HCT116 (cell line): ENCODE measurements at regions not wholly inside any gene's neighbourhood (a gene's known extent, or its start where the extent isn't known, plus 50 kb on each side); places are given as distances from the start of the nearest gene placed in this dataset.

Source experiments
- ATAC-seq: fragments of 200-7000 bp; cut with Tn5 transposase; 2 replicates; pipeline ENCODE4 v1.9.1; 2020; ENCODE audit warnings: mild to moderate bottlenecking, moderate library complexity
- BruUV-seq: library from RNA; stranded (reverse); fragments of 400-500 nt; replicated peaks from 2 replicates; lab custom pipeline; 2021; lab: Mats Ljungman, UMichigan
- CTCF ChIA-PET: fragments of 300-600 bp; sonication (Branson Sonifier 250); formaldehyde crosslinking; loops from one replicate; lab custom pipeline; 2021; ENCODE audit warnings: antibody characterized with exemption; lab: Charles Lee
- POLR2A ChIA-PET: fragments of 300-600, 350-600 bp; sonication (Branson Sonifier 250); formaldehyde crosslinking; loops from one replicate; lab custom pipeline; 2021; ENCODE audit warnings: antibody characterized with exemption; lab: Charles Lee
- RAD21 ChIA-PET, 2 experiments: fragments of 300-600 bp; sonication (Branson Sonifier 250); formaldehyde crosslinking; loops; one replicate each; lab custom pipeline; 2023; ENCODE audit warnings: low total read pairs in 2 of 2; ENCODE audit not compliant: uncharacterized antibody in 2 of 2, unreplicated experiment in 2 of 2, low non-redundant PET in 1 of 2; lab: Charles Lee
- DNase-seq: peaks from one replicate; pipeline ENCODE4 v3.0.0-alpha.2; 2010; ENCODE audit warnings: low read depth, low spot score
- H2AFZ ChIP-seq: fragments of 200-600 bp; shearing (Covaris generic), sonication (generic); 2 replicates; pipeline ENCODE4 v1.6.1; 2017; ENCODE audit warnings: low read depth, mixed run types, mixed read lengths, antibody characterized with exemption, low read length; ENCODE audit not compliant: poor library complexity, severe bottlenecking
- H3K27ac ChIP-seq: 2 replicates; pipeline ENCODE4 v1.5.1; 2012; ENCODE audit warnings: low read depth, low read length
- H3K27me3 ChIP-seq: fragments of 200-600 bp; sonication (generic); 2 replicates; pipeline ENCODE4 v1.6.1; 2016; ENCODE audit warnings: mixed run types, low read length, mixed read lengths; ENCODE audit not compliant: insufficient read depth
- H3K36me3 ChIP-seq, 2 experiments: fragments of 200-500 bp in 1 of 2; fragments of 200-600 bp in 1 of 2; sonication (Bioruptor generic) in 1 of 2; sonication (generic) in 1 of 2; 2 replicates each; pipeline versions ENCODE4 v1.5.1 to v1.6.1; 2014 to 2016; ENCODE audit warnings: low read length in 2 of 2, inconsistent platforms in 1 of 2, mixed read lengths in 1 of 2, mixed run types in 1 of 2; ENCODE audit not compliant: insufficient read depth in 2 of 2, control insufficient read depth in 1 of 2
- H3K4me1 ChIP-seq, 2 experiments: fragments of 200-600 bp in 1 of 2; sonication (generic) in 1 of 2; 2 replicates each; pipeline versions ENCODE4 v1.5.1 to v1.6.1; 2012 to 2017; ENCODE audit warnings: low read length in 2 of 2, inconsistent platforms in 1 of 2, mild to moderate bottlenecking in 1 of 2, mixed read lengths in 1 of 2, mixed run types in 1 of 2, moderate library complexity in 1 of 2; ENCODE audit not compliant: insufficient read depth in 2 of 2, control insufficient read depth in 1 of 2
- H3K4me2 ChIP-seq: fragments of 200-600 bp; sonication (generic); 2 replicates; pipeline ENCODE4 v1.6.1; 2017; ENCODE audit warnings: mixed run types, low read length, mixed read lengths
- H3K4me3 ChIP-seq, 2 experiments: fragments of 200-600 bp in 1 of 2; sonication (generic) in 1 of 2; replicated peaks in 1 of 2; 2 replicates each; pipeline ENCODE4 v1.5.1; 2011 to 2016; ENCODE audit warnings: low read length in 2 of 2, control low read depth in 1 of 2, low read depth in 1 of 2, mild to moderate bottlenecking in 1 of 2, mixed read lengths in 1 of 2, mixed run types in 1 of 2
- H3K79me2 ChIP-seq: fragments of 200-600 bp; sonication (generic); 2 replicates; pipeline ENCODE4 v1.6.1; 2017; ENCODE audit warnings: mild to moderate bottlenecking, mixed run types, low read length, moderate library complexity, mixed read lengths; ENCODE audit not compliant: insufficient read depth
- H3K9ac ChIP-seq: fragments of 200-600 bp; sonication (generic); 2 replicates; pipeline ENCODE4 v1.6.1; 2016; ENCODE audit warnings: low read length, mixed read lengths
- H3K9me2 ChIP-seq: fragments of 200-600 bp; sonication (generic), shearing (Covaris generic); 2 replicates; pipeline ENCODE4 v1.6.1; 2017; ENCODE audit warnings: mixed run types, mild to moderate bottlenecking, moderate library complexity; ENCODE audit not compliant: insufficient read depth
- H3K9me3 ChIP-seq, 2 experiments: fragments of 200-500 bp in 1 of 2; fragments of 200-600 bp in 1 of 2; sonication (Bioruptor generic) in 1 of 2; sonication (generic) in 1 of 2; 2 replicates each; pipeline ENCODE4 v1.6.1; 2014 to 2017; ENCODE audit warnings: low read length in 2 of 2, mixed read lengths in 2 of 2, inconsistent platforms in 1 of 2, low read depth in 1 of 2, mild to moderate bottlenecking in 1 of 2, mixed run types in 1 of 2, moderate library complexity in 1 of 2; ENCODE audit not compliant: control insufficient read depth in 1 of 2, insufficient read depth in 1 of 2
- H4K20me1 ChIP-seq: fragments of 200-600 bp; sonication (generic), shearing (Covaris generic); 2 replicates; pipeline ENCODE4 v1.6.1; 2017; ENCODE audit warnings: mixed run types, mild to moderate bottlenecking, moderate library complexity; ENCODE audit not compliant: insufficient read depth
- CBX3 ChIP-seq: IDR thresholded peaks from 2 replicates; pipeline ENCODE4 v1.6.1; 2012; ENCODE audit warnings: low read depth
- CEBPB ChIP-seq: IDR thresholded peaks from 2 replicates; pipeline ENCODE4 v1.6.1; 2012; ENCODE audit warnings: low read depth
- EGR1 ChIP-seq: IDR thresholded peaks from 2 replicates; pipeline ENCODE4 v1.6.1; 2012; ENCODE audit warnings: low read depth
- FOSL1 ChIP-seq: IDR thresholded peaks from 2 replicates; pipeline ENCODE4 v1.6.1; 2012; ENCODE audit warnings: low read depth
- JUND ChIP-seq: IDR thresholded peaks from 2 replicates; pipeline ENCODE4 v1.6.1; 2012
- POLR2A ChIP-seq: IDR thresholded peaks from 2 replicates; pipeline ENCODE4 v1.7.0; 2011; ENCODE audit warnings: borderline replicate concordance; ENCODE audit not compliant: insufficient read depth, insufficient read length; ENCODE audit errors: extremely low read depth
- POLR2AphosphoS5 ChIP-seq: IDR thresholded peaks from 2 replicates; pipeline ENCODE4 v1.6.1; 2011; ENCODE audit warnings: mild to moderate bottlenecking, low read depth, low read length, moderate library complexity
- RAD21 ChIP-seq: IDR thresholded peaks from 2 replicates; pipeline ENCODE4 v1.6.1; 2012; ENCODE audit warnings: low read depth, mild to moderate bottlenecking
- SIN3A ChIP-seq: IDR thresholded peaks from 2 replicates; pipeline ENCODE4 v1.6.1; 2012; ENCODE audit warnings: low read depth
- ZFX ChIP-seq: fragments of 450-650 bp; IDR thresholded peaks from 2 replicates; pipeline ENCODE4 v1.6.1; 2017
- intact Hi-C: fragments of 100-400 bp; cut with micrococcal nuclease; formaldehyde crosslinking; loops from 2 replicates; pipeline ENCODE4 v1.10.0; 2022
- TF ChIP-seq, protein P1 (sequence below), 3 experiments: fragments of 200-600 bp in 1 of 3; sonication (generic) in 1 of 3; IDR thresholded peaks in 2 of 3; conservative IDR thresholded peaks in 1 of 3; 2 replicates each; pipeline ENCODE4 v1.5.1; 2012 to 2017; ENCODE audit warnings: low read depth in 2 of 3, low read length in 2 of 3, antibody characterized with exemption in 1 of 3, borderline replicate concordance in 1 of 3, control low read depth in 1 of 3, mild to moderate bottlenecking in 1 of 3, mixed read lengths in 1 of 3, mixed run types in 1 of 3, moderate library complexity in 1 of 3; ENCODE audit not compliant: insufficient read depth in 1 of 3
- TF ChIP-seq, protein P2 (sequence below): IDR thresholded peaks from 2 replicates; pipeline ENCODE4 v1.6.1; 2012

DNA sequence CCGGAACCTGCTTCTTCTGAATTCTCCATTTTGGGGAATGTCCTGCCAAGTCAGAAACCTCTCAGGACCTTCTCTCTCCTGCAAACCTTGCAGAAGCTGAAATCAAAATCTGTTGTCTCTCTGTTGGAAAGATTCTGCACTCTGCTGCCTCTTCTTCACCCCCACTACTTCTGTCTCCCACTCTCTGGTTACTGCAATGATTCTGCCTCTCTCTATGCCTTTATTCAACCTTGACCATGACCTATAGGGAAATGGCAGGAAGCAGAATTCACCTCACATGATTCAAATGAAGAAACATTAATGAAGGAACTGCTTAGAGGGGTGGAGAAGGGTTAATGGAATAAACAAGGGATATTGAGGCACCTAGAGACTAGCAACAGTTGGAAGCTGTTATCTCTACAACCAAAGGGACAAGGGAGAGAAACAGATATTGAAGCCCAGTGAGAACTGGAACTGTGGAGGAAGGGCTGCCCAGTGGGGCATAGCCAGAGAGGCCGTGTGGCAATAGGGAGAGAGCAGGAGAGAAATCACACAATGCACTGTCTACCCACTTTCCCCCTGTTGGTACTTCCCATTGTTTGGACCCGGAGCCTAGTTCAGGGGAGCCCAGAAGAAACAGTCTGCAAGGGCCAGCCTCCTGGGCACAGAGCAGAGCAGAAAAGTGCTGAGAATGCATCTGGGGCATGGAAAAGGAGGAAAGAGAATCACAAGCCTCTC lies 76.1 kb upstream of the JUN start:
- intact Hi-C loops, result no loop called here
- ATAC-seq (no peak), DNase-seq (no peak)
- no peaks in the 10 kb centered on the region for H3K4me1 ChIP-seq
- POLR2A ChIA-PET, result no interaction called here
- no peaks in the 10 kb centered on the region for H3K9me2 ChIP-seq
- no peaks in the 10 kb centered on the region for H3K9me3 ChIP-seq
- no peaks in the 10 kb centered on the region for H3K27me3 ChIP-seq
- H4K20me1 ChIP-seq, result no peaks in the 10 kb centered on the region
- no peaks in the 10 kb centered on the region for H3K79me2 ChIP-seq
- H3K4me3 ChIP-seq, result no peak overlapping the region
- no peak overlapping the region for H3K9ac ChIP-seq
- no peak overlapping the region for H3K27ac ChIP-seq
- no TSS peak for BruUV-seq
- RAD21 ChIA-PET, result no interaction called here
- no peak overlapping the region for H3K4me2 ChIP-seq
- H2AFZ ChIP-seq, result no peak overlapping the region
- TF ChIP-seq POLR2A, result no peak
- no peak for TF ChIP-seq RAD21
- TF ChIP-seq POLR2AphosphoS5, result no peak
- no peak for TF ChIP-seq ZFX
- TF ChIP-seq, protein P1, sequence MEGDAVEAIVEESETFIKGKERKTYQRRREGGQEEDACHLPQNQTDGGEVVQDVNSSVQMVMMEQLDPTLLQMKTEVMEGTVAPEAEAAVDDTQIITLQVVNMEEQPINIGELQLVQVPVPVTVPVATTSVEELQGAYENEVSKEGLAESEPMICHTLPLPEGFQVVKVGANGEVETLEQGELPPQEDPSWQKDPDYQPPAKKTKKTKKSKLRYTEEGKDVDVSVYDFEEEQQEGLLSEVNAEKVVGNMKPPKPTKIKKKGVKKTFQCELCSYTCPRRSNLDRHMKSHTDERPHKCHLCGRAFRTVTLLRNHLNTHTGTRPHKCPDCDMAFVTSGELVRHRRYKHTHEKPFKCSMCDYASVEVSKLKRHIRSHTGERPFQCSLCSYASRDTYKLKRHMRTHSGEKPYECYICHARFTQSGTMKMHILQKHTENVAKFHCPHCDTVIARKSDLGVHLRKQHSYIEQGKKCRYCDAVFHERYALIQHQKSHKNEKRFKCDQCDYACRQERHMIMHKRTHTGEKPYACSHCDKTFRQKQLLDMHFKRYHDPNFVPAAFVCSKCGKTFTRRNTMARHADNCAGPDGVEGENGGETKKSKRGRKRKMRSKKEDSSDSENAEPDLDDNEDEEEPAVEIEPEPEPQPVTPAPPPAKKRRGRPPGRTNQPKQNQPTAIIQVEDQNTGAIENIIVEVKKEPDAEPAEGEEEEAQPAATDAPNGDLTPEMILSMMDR (IDR thresholded peaks at IDR 0.05 in 2 of 3, conservative IDR thresholded peaks at IDR 0.05 in 1 of 3; ENCODE audit: borderline replicate concordance in 1 of 3, insufficient read depth in 1 of 3, low read depth in 2 of 3, low read length in 2 of 3), result no peak
- TF ChIP-seq FOSL1, result no peak
- TF ChIP-seq SIN3A, result no peak
- no peaks in the 10 kb centered on the region for H3K36me3 ChIP-seq
- CTCF ChIA-PET, result no interaction called here

DNA sequence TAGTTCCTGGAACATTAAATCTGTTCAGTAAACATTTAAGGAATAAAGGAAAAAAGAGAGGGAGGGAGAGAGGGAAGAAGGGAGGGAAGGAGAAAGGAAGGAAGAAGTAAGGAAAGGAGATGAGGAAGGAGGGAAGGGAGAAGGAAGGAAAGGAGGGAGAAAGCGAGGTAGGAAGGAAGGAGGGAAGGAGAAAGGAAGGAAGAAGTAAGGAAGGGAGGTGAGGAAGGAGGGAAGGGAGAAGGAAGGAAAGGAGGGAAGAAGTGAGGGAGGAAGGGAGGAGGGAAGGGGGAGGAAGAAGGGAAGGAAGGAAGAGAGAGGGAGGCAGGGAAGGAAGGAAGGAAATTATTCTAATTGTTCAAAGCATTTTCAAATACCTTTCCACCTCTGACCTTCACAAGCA lies 77.2 kb upstream of the JUN start:
- intact Hi-C loops, result no loop called here

More for the DNA sequence above, 77.2 kb upstream of the JUN start:
- no peaks in the 10 kb centered on the region for H3K79me2 ChIP-seq
- POLR2A ChIA-PET, result no interaction called here
- RAD21 ChIA-PET, result no interaction called here
- no peak overlapping the region for H3K27ac ChIP-seq
- H3K27me3 ChIP-seq, result no peaks in the 10 kb centered on the region
- no peaks in the 10 kb centered on the region for H3K36me3 ChIP-seq
- no peak overlapping the region for H3K4me2 ChIP-seq
- no peaks in the 10 kb centered on the region for H3K9me2 ChIP-seq
- H3K4me3 ChIP-seq, result no peak overlapping the region
- TF ChIP-seq CBX3, result no peak
- no peak for TF ChIP-seq CEBPB
- no peak for TF ChIP-seq EGR1
- TF ChIP-seq, protein P2, sequence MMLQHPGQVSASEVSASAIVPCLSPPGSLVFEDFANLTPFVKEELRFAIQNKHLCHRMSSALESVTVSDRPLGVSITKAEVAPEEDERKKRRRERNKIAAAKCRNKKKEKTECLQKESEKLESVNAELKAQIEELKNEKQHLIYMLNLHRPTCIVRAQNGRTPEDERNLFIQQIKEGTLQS, result no peak
- no peak for TF ChIP-seq FOSL1
- no peak for TF ChIP-seq JUND
- DNase-seq (no peak), ATAC-seq (no peak)
- H4K20me1 ChIP-seq, result no peaks in the 10 kb centered on the region
- no peak overlapping the region for H3K9ac ChIP-seq
- no TSS peak for BruUV-seq
- H3K9me3 ChIP-seq, result no peaks in the 10 kb centered on the region
- CTCF ChIA-PET, result no interaction called here
- H3K4me1 ChIP-seq, result no peaks in the 10 kb centered on the region
- H2AFZ ChIP-seq, result no peak overlapping the region
